DMS53 (cell line): ENCODE measurements at regions not wholly inside any gene's neighbourhood (a gene's known extent, or its start where the extent isn't known, plus 50 kb on each side); places are given as distances from the start of the nearest gene placed in this dataset.
"Not testable (repeated sequence)": the region's sequence is repeated elsewhere in the genome, so short reads cannot be mapped to it uniquely, and the experiment has no call there.

Experiments used
- DNase-seq: peaks from one replicate; lab custom pipeline; 2025; lab: John Stamatoyannopoulos, UW

DNA sequence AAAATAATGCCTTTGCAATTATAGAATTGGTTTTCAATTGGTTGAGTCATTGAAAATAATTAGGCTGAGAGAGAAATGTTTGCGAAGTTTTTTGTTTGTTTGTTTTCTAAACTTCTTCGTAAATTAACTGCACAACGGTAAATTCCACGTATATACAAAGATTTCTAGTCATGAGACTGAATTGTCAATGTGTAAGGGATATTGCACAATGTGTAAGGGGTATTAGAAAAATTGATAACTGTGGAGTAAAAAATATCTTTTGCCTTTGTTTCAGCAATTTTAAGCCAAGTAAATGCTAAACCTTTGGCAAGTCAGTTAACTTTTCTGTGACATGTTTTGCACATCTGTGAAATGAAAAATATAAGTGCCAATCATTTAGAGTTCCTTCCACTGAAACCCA is 606.0 kb downstream of the TMEM182 start:
- no peak for DNase-seq

DNA sequence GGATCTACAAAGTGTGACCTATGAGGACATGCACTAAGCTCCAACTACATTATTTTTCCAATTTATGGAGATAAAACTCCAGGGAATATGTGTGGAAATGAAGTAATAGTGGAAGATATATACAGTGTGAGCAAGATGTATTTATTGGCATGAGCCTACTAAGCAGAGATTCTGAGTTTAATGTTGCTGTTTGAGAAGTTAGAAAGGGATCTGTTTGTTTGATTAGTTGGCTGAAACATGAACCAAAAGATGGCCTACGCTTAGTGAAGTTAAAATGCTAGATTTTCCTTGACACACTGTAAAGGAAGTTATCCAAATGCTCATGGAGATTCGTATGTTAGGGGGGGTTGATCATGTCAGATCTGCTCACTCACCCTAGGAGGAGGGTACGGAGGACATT is 621.7 kb downstream of the TMEM182 start:
- DNase-seq, result no peak

DNA sequence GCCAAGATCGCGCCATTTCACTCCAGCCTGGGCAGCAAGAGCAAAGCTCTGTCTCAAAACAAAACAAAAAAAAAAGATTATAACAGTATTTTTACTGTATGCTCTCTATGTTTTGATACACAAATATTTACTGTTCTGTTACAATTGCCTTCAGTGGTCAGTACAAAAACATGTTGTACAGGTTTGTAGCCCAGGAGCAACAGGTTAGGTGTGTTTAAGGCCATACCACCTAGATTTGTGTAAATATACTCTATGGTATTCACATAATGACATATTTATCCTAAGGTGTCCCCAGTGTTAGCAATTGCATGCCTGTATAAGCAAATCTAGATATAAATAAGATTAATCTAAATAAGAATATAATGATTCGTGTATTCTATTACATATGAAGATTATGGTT is 625.0 kb downstream of the TMEM182 start:
- DNase-seq, result peak; percentile 69

DNA sequence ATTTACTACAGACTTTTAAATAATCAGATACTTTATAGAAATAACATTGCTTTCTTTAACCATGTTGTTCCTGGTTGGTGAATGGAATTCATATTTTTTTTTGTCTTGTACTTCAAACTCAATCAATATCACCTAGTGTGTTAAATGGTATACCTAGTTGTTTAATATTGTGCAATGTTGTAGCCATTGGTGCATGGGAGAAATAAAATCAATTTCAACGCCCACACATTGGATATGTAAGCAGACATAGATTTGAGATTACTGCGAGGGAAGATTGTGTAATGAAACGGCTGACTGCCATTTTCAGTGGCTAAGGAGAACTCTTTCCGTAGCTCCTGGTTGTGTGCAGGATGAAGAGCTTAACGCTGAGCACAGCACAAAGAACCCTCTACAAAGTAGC is 626.1 kb downstream of the TMEM182 start:
- DNase-seq, result peak; percentile 23

DNA sequence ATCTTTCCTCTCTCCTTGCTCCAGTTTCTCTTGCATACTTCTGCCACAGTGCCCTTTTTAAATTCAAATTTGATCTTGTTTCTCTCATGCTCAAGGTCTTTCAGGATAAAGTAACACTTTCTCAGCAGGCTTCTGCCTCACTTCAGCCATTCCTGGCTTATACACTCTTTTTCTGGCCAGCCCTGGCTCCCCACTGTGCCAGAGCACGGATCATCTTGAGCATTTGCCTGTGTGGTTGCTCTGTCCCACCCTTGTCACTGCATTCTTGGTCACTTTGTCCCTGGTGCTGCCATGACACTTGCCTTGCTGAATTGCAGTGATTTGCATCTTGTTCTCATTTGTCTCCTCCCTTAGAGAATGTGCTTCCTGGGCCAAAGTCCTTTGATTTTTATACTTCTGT is 634.3 kb downstream of the TMEM182 start:
- no peak for DNase-seq

DNA sequence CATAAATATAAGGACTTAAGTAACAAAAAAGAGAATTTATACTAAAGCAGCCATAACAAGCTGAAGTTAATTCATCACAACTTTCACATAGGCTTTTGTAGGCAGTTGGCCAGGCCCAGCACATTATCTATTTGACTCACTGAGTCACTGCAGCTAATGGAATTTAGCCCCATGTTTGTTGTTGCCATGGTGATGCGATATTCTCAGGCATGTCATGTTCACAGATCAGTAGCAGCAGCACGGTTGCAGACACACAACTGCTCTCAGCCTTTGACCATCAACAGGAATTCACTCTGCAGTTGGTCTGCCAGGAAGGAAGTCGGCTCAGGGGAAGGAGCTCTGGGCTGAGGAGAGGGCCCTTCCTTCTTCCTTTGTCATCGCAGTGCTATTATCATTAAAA is 639.8 kb downstream of the TMEM182 start:
- DNase-seq, result peak; percentile 61

DNA sequence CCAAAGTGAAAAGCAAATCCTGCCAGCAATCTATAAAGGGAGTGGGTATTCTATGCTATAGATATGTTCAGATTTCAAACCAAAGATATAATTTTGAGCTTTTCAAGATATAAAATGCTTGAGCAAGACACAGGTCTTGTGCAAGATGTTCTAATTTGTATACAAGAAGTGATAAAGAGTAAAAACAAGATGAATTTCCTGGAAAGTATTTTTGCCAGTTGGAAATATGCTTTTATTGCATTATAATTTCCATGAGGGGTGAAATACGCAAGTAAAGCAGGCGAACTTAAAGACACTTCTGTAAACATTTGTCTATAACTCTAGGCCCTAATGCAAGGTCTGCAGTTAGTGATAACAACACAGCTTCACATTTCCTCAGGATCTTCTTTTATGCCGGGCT is 640.5 kb downstream of the TMEM182 start:
- DNase-seq, result no peak

DNA sequence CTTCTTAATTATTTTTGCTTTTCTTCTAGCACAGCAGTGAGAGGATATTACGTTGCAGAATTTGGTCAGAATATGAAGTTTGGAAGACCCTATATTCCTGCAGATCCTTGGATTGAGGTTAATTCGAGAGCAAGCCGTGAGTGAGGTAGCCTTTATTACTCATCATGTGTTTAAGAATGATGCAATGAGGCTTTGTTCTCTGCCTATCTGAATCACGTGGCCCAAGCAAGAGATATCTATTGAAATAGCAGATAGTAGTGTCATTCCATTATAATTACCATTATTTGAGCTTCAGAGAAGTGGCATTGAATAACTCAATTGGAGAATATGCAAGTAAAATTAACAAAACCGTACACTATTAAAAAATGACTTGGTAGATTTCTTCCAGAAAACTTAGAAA is 641.1 kb downstream of the TMEM182 start:
- DNase-seq, result no peak

DNA sequence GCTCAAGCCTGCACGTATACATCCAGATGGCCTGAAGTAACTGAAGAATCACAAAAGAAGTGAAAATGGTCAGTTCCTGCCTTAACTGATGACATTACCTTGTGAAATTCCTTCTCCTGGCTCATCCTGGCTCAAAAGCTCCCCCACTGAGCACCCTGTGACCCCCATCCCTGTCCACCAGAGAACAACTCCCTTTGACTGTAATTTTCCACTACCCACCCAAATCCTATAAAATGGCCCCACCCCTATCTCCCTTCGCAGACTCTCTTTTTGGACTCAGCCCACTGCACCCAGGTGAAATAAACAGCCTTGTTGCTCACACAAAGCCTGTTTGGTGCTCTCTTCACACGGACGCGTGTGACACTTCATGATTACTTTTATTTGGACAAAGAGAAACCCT is 641.6 kb downstream of the TMEM182 start:
- DNase-seq, result not testable (repeated sequence)

DNA sequence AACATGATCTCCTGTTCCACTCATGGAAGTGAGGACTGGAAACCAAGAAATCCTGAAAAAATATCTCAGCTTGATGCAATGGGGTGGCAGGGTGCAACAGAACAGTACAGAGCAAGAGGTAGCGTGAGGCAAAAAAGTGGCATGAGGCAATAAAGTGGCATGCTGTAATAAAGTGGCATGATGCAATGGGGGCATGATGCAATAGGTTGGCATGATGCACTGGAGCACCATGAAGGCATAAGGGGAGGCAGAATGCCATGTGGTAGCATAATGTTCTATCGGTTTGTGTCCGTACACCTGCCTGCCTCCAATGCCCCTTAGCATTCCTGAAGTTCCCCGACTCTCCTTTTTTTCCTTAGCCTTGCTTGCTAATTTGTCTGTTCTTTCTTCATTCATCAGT is 648.4 kb downstream of the TMEM182 start:
- DNase-seq, result no peak

DNA sequence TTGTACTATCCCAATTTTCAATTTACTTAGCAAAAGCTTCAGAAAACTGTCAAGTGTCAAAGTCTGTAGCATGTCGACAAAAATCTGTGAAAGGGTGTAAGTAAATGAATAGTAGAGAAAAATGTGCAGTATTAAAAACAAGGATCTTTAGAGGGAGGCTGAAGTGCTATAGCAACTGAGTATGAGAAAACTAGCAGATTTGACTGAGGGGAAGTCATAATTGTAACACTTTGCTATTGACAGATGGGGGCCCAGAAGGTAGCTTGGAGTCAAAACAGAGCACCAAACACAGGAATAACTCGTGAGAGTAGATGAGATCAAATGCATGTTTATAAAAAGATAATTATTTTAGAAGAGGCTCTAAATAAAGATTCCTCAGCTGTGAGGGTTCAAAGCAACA is 657.7 kb downstream of the TMEM182 start:
- DNase-seq, result no peak

DNA sequence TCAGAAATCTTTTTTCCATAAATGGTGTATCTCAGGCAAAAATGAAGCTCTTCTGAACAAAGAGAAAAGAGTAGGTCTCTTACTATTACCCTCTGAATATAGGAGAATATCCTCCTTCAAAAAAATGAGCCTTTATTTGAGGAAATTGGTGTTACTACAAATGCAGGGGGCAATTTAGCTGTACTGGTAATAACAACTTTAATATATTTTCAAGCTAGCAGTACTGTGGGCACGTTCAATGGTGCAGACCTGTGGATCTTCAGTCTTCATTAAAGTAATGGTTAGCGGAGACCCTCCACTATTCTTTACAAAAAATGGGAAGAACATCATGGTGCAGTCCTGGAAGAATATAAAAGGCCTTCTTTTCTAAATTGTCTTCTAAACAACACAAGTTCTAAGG is 661.3 kb downstream of the TMEM182 start:
- no peak for DNase-seq

DNA sequence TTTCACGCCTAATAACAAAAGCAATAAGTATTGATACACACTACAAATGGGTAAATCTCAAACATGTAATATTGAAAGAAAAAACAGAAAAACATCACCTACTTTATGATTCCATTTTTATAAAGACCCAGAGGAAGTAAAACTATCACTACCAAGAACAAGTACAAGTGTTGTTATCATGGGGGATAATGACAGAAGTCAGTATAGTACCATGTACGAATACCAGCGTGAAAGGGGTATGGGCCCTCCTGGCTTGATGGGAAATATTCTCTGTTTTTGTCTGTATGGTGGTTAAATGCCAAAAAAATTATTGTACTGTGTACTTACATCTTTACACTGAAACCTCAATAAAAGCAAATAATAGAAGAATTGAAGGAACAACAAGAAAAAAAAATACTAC is 665.7 kb downstream of the TMEM182 start:
- DNase-seq, result no peak

DNA sequence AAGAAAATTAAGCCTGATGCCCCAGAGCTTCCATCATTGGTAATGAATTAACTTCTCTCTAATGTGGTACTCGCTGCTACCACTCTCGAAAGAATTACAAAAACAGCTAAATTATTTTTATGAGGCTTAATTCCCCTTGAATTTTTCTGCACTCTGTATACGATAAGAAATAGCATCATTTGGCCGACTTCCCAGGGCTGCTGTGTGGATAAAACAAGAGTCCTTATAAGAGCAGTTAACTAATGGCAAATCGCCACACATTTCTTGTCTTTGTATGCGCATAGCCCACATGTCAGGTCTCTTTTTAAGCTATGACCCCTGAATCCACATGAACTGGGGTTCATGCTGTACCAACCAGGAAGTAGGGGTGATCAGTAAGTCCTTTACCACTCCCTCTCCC is 668.4 kb downstream of the TMEM182 start:
- DNase-seq, result no peak

DNA sequence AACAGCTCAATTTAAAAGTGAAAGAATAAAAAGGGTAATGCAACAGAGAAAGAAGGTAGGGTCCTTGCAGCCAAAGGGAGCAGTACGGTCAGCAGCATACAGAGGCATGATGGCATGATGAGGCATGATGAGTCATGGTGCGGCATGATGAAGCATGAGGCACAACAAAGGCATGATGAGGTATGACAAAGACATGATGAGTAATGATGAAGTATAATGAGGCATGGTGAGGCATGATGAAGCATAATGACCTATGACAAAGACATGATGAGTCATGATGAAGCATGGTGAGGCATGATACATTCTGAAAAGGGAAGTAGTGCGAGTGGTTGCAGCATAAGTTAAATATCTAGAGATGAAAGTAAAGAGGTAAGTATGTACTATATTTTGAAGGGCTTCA is 673.2 kb downstream of the TMEM182 start:
- peak; percentile 53 for DNase-seq

DNA sequence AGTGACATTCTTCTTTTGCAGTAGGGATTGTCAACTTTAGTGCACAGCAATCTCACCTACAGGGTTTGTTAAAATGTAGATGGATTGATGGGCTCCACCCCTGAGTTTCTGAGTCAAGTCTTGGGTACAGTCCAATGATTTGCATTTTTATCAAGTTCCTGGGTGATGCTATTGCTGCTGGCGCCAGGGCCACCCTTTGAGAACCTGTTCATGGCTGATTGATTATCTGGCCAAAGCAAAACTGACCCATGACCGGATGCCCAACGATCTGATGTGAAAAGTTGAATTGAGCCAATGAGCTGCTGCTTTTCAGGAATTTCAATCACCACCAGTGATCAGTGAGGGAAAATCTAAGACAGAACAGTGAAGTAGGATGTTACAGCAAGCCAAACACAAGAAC is 675.3 kb downstream of the TMEM182 start:
- no peak for DNase-seq

DNA sequence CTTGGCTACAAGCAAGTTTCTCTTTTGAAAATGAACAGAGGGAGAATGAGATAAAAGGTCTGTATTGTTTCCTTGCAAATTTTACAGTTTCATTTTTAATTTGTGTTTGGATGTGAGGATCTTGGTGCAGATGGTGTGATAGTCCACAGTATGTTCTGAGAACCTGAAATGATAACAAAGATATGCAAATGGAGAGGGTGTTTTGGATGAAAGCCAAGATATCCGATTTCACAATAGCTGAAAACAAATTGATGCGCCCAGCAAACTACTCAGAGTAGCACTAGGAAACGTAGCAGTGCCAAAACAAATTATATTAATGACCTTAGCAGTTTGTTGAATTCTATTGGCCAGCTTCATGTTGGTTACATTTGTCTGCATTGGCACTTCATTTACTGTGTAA is 683.5 kb downstream of the TMEM182 start:
- peak; percentile 84 for DNase-seq

DNA sequence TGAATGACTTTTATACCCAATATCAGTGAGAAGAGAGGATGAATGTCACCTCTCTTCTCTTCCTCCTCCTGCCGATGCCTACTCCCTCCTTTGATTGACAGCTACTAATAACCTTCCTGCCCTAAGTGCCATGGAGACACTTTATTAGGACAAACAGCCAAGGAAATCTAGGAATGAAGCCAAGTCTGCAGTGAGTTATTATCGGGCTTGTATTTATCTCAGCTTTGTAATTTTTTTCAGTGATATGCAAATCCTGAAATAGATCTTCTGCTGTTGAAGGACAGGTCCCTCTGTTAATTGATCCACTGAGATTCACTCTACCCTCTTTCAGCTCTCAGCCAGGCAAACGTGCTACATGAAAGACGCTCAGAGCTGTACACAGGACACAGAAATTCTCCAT is 686.7 kb downstream of the TMEM182 start:
- DNase-seq, result peak; percentile 81

DNA sequence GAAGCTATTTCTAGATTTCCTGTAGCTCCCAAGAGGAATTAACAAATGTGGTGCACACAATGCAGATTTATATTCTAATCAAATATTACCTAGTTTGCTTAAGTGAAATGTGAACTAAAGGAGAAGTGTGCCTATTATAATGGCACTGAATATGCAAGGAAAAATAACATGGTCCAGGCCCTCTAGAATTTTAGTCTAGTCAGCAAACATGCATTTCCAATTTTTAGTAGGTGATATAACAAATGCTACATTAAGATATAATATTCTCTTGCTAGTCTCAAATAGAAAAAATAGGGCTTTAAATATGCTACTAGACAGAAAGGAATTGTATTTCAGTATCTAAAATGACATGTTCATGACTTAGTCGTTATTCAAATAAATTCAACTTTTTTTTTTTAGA is 689.5 kb downstream of the TMEM182 start:
- no peak for DNase-seq

DNA sequence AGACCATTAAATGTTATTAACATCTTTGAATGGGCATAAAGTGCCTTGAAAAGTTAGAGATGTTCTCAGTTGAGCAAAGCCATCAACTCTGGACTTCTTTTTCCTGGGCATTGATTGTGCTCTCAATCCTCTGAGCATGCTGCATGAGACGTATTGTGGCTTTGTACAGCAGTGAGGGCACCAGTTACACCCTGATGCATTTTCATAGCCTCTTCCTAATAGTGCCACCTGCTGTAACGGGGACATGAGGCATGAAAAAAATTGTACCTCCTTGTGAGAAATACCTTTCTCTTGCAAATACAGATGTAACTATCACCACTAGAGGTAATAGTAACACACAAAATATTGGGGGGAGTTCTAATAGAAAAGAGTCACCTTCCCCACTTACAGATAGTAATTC is 697.5 kb downstream of the TMEM182 start:
- peak; percentile 78 for DNase-seq

DNA sequence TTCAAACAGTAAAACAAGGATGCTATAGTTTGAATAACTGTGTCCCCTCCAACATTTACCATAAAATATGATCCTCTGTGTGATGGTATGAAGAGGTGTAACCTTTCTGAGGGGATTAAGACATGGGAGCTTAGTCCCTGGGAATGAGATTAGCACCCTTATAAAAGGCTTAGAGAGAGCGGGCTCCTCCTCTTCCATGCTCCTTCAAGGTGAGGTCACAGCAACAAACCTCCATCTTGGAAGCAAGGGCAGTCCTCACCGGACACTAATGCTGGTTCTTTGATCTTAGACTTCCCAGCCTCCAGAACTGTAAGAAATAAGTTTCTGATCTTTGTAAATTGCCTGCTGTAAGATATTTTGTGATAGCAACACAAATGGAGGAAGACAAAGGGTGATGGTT is 700.3 kb downstream of the TMEM182 start:
- DNase-seq, result no peak

DNA sequence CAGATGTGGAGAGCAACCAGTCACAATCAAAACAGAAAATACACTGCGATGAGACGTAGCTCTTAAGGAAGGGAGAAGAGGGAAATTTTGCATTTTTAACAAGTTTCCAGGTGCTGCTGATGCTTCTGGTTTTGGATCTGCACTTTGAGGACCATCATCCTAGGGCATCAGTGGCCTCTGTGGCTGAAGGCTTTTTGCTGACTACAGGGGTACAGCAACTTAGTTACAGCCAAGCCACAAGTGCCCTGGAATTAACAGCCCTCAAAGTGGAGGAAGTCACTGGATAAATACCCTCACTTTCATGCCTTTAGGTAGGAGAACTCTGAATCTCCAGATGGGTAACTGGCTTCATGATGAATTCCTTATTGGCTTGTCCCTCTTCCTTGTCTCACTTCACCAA is 700.9 kb downstream of the TMEM182 start:
- DNase-seq, result no peak

DNA sequence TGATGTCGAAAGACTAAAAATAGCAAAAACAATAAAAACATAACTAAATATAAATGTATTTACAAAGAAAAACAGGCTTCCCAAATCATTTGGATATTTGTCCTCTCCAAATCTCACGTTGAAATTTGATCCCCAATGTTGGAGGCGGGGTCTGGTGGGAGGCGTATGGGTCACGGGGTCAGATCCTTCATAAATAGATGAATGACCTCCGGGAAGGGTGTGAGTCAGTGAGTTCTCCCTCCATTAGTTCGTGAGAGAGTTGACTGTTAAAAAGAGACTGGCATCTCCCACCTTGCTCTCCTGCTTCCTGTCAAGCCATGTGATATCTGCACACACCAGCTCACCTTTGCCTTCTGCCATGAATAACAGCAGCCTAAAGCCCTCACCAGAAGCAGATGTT is 703.0 kb downstream of the TMEM182 start:
- peak; percentile 21 for DNase-seq

DNA sequence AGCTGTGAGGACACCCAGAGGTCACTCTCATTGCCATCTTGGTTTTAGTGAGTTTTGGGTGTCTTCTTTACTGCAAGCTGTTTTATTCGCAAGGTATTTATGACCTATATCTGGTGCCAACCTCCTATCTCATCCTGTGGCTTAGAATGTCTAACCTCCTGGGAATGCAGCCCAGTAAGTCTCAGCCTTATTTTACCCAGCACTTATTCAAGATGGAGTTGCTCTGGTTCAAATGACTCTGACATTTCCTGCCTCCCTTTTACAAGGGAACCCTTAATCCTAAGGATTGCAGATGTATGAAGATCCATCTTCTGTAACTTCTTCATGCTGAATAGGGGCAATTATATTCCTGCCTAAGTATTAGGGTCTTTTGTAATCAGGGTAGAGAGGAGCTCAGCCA is 708.0 kb downstream of the TMEM182 start:
- DNase-seq, result no peak

DNA sequence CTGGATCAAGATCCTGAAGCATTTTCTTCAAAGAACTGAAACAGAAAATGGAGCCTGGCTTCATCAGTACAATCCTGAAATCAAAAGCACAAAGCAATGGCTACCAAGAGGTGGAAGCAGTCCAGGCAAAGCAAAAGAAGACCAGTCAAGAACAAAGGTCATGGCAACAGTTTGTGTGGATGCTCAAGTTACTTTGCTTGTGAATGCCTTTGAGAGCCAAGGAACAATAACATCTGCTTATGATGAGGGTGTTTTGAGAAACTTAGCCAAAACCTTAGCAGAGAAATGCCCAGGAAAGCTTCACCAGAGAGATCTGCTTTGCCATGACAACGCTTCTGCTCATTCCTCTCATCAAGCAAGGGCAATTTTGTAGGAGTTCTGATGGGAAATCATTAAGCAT is 723.1 kb downstream of the TMEM182 start:
- DNase-seq, result no peak
